HL-60 (cell line): ENCODE measurements at regions not wholly inside any gene's neighbourhood (a gene's known extent, or its start where the extent isn't known, plus 50 kb on each side); places are given as distances from the start of the nearest gene placed in this dataset.

Experiments used
- DNase-seq, 2 experiments: peaks; one replicate each; pipeline ENCODE4 v3.0.0-alpha.2; 2010 to 2020; ENCODE audit warnings: low read depth in 1 of 2, low spot score in 1 of 2
- H3K27ac ChIP-seq: fragments of 250-450 bp; sonication (Bioruptor Pico); replicated peaks from 2 replicates; pipeline ENCODE4 v1.5.1; 2020; ENCODE audit warnings: mild to moderate bottlenecking, moderate library complexity
- H3K27me3 ChIP-seq: fragments of 250-450 bp; sonication (Bioruptor Pico); 2 replicates; pipeline ENCODE4 v1.5.1; 2021; ENCODE audit warnings: mild to moderate bottlenecking, moderate library complexity; ENCODE audit not compliant: insufficient read depth, poor library complexity, severe bottlenecking
- H3K4me3 ChIP-seq: replicated peaks from 2 replicates; pipeline ENCODE4 v1.5.1; 2011; ENCODE audit warnings: mild to moderate bottlenecking, control low read depth, low read length; ENCODE audit not compliant: insufficient read depth
- GABPA ChIP-seq: IDR thresholded peaks from 2 replicates; pipeline ENCODE4 v1.6.1; 2012; ENCODE audit warnings: low read depth
- POLR2AphosphoS5 ChIP-seq: IDR thresholded peaks from 2 replicates; pipeline ENCODE4 v1.6.1; 2012; ENCODE audit warnings: low read depth
- SPI1 ChIP-seq: IDR thresholded peaks from 2 replicates; pipeline ENCODE4 v1.6.1; 2012; ENCODE audit warnings: low read depth, mild to moderate bottlenecking, borderline replicate concordance
- TF ChIP-seq, protein P1 (sequence below): IDR thresholded peaks from 2 replicates; pipeline ENCODE4 v1.6.1; 2012; ENCODE audit warnings: low read depth; ENCODE audit not compliant: insufficient replicate concordance
- TF ChIP-seq, protein P2 (sequence below): IDR thresholded peaks from one replicate; pipeline ENCODE4 v1.5.1; 2011; ENCODE audit warnings: low read length, control low read depth, inconsistent platforms; ENCODE audit not compliant: insufficient read depth

DNA sequence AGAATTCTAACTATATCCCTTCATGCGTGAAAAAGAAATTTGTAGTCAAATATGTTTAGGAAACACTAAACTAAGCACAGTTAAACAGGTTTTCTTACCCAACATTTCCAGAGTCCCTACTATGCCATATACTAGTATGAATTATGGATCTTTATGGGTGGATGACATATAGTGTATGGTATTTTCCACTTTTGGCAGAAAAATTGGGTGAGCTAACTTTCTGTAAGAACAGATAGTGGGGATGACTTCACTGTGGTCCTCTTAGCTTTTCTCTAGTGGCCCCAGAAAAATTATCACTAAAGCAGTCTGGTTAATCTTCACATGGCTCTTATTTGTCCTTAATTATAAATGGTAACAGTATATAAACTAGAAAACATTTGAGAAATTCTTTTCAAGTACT is 240.0 kb upstream of the GULP1 start:
- DNase-seq, result no peak
- Histone ChIP-seq H3K4me3 (no peak overlapping the region), H3K27ac (no peak overlapping the region), H3K27me3 (no peaks in the 10 kb centered on the region)
- TF ChIP-seq SPI1 (no peak), GABPA (no peak), POLR2AphosphoS5 (no peak)
- TF ChIP-seq, protein P1, sequence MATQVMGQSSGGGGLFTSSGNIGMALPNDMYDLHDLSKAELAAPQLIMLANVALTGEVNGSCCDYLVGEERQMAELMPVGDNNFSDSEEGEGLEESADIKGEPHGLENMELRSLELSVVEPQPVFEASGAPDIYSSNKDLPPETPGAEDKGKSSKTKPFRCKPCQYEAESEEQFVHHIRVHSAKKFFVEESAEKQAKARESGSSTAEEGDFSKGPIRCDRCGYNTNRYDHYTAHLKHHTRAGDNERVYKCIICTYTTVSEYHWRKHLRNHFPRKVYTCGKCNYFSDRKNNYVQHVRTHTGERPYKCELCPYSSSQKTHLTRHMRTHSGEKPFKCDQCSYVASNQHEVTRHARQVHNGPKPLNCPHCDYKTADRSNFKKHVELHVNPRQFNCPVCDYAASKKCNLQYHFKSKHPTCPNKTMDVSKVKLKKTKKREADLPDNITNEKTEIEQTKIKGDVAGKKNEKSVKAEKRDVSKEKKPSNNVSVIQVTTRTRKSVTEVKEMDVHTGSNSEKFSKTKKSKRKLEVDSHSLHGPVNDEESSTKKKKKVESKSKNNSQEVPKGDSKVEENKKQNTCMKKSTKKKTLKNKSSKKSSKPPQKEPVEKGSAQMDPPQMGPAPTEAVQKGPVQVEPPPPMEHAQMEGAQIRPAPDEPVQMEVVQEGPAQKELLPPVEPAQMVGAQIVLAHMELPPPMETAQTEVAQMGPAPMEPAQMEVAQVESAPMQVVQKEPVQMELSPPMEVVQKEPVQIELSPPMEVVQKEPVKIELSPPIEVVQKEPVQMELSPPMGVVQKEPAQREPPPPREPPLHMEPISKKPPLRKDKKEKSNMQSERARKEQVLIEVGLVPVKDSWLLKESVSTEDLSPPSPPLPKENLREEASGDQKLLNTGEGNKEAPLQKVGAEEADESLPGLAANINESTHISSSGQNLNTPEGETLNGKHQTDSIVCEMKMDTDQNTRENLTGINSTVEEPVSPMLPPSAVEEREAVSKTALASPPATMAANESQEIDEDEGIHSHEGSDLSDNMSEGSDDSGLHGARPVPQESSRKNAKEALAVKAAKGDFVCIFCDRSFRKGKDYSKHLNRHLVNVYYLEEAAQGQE, result no peak
- TF ChIP-seq, protein P2, sequence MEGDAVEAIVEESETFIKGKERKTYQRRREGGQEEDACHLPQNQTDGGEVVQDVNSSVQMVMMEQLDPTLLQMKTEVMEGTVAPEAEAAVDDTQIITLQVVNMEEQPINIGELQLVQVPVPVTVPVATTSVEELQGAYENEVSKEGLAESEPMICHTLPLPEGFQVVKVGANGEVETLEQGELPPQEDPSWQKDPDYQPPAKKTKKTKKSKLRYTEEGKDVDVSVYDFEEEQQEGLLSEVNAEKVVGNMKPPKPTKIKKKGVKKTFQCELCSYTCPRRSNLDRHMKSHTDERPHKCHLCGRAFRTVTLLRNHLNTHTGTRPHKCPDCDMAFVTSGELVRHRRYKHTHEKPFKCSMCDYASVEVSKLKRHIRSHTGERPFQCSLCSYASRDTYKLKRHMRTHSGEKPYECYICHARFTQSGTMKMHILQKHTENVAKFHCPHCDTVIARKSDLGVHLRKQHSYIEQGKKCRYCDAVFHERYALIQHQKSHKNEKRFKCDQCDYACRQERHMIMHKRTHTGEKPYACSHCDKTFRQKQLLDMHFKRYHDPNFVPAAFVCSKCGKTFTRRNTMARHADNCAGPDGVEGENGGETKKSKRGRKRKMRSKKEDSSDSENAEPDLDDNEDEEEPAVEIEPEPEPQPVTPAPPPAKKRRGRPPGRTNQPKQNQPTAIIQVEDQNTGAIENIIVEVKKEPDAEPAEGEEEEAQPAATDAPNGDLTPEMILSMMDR, result no peak

DNA sequence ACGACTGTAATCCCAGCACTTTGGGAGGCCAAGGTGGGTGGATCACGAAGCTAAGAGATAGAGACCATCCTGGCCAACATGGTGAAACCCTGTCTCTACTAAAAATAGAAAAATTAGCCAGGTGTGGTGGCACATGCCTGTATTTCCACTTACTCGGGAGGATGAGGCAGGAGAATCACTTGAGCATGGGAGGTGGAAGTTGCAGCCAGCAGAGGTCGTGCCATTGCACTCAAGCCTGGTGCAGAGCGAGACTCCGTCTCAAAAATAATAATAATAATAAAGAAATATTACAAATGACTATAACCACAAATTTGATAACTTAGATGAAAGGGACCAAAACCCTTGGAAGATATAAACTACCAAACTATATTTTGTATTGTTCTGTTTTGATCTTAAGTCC is 226.3 kb upstream of the GULP1 start:
- DNase-seq, result no peak

DNA sequence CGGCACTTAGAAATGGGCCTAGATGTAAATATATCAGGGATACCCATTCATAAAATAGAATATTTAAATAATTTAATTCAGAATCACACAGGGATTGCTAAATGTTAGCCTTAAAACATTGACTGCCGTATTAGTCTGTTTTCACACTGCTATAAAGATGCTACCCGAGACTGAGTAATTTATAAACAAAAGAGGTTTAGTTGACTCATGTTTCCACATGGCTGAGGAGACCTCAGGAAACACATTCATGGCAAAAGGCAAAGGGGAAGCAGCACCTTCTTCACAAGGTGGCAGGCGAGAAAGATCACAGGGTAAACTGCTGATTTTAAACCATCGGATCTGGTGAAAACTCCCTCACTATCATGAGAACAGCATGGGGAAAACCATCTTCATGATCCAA is 223.6 kb upstream of the GULP1 start:
- TF ChIP-seq GABPA, result no peak
- Histone ChIP-seq H3K27me3 (no peaks in the 10 kb centered on the region), H3K4me3 (no peak overlapping the region), H3K27ac (no peak overlapping the region)
- no peak for DNase-seq

More for the DNA sequence above, 226.3 kb upstream of the GULP1 start:
- TF ChIP-seq, protein P2, result no peak
- no peak overlapping the region for H3K27ac ChIP-seq
- no peak overlapping the region for H3K4me3 ChIP-seq
- H3K27me3 ChIP-seq, result no peaks in the 10 kb centered on the region

DNA sequence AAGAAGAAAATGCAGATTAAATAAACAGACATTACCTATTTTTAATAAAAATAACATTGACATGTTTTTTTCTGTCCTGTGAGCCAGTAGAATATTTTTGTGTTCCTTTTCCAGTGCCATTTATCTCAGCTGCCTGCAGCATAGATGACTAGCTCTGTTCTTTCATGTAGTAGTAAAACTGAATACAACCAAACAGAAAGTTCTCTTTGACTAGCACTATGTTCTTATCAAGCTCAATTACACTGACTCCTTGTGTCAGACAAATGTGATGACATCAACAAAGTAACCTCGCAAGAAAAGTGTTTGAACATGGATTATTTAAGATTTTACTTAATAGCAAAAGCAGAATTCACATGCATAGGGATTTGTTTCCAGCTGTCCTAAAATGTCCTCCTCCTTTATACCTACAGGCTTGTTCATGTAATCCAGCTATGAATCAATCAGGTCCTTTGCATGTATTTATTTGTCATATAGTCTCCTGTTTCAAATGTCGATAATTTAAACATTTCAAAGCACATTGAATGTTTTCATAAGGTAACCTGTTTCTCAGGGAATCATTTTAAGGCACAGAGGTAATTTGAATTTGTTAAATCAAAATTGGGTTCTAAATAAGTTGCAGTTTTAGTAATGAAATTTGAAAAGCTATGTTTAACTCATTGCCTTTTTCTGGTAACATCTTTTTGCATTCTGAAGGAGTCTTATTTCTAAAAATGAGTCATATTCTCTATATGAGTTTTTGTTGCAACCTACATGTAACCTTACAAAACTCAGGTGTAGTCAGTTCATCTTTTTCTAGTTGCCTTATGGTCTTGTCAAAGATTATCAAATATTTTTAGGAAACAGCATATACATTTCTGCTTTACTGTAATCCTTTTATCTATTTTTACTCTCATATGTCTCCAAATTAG is 215.3 kb upstream of the GULP1 start:
- TF ChIP-seq SPI1, result no peak
- TF ChIP-seq GABPA, result no peak
- TF ChIP-seq, protein P2, result no peak
- TF ChIP-seq POLR2AphosphoS5, result no peak
- TF ChIP-seq, protein P1, result no peak
- no peak overlapping the region for H3K4me3 ChIP-seq
- no peaks in the 10 kb centered on the region for H3K27me3 ChIP-seq
- DNase-seq, result no peak
- no peak overlapping the region for H3K27ac ChIP-seq
